ENCODE measurements at regions not wholly inside any gene's neighbourhood (a gene's known extent, or its start where the extent isn't known, plus 50 kb on each side); places are given as distances from the start of the nearest gene placed in this dataset.

DNA sequence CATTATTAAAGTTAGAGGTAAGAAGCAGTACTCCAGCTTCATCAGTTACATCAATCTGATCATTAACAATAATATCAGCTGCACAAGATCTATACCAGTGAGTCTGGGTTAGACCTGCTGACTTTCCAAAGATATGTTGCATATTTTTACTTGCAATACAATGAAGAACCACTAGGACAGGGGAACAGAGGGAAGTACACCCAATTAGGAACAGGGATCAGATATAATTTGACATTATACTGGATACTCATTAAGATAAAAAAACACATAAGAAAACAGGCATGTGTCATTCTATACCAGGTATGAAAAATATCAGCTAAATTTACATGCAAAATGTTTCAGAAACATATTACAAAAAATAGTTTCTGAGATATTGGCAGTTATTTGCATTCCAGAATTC lies 995.1 kb upstream of the DDX18 start:
- CTCF ChIA-PET, result no interaction called here

More for the DNA sequence above, 995.1 kb upstream of the DDX18 start:
- peaks cover 3% of the 10 kb centered on the region; the same call in 1 of the 2 replicates for H3K9me3 ChIP-seq (ENCODE audit: control insufficient read depth, insufficient read depth, low read length)
- no peak for DNase-seq
- H2AK5ac ChIP-seq (ENCODE audit: low read depth, low read length), result no peak overlapping the region
- H3K27me3 ChIP-seq (ENCODE audit: control insufficient read depth, insufficient read depth, low read length), result no peaks in the 10 kb centered on the region
- H3K9ac ChIP-seq (ENCODE audit: low read depth, low read length), result no peak overlapping the region
- H3K9me1 ChIP-seq (ENCODE audit: insufficient read depth, low read length), result no peaks in the 10 kb centered on the region
- no peak overlapping the region for H2BK120ac ChIP-seq (ENCODE audit: low read depth, low read length)
- no peak overlapping the region for H3K56ac ChIP-seq (ENCODE audit: extremely low read depth, insufficient read depth, low read length)
- no peak overlapping the region for H2AK9ac ChIP-seq (replicated peaks; ENCODE audit: low read depth, low read length, poor library complexity)
- no peak overlapping the region for H2BK5ac ChIP-seq (ENCODE audit: low read depth, low read length, poor library complexity, severe bottlenecking)
- dilution Hi-C loops (cut with HindIII; ENCODE audit: low sequenced_read_pairs, unreplicated experiment) (no loop called here), intact Hi-C loops (cut with micrococcal nuclease) (no loop called here), in situ Hi-C loops (cut with MboI; ENCODE audit: low sequenced_read_pairs) (no loop called here)
- no peaks in the 10 kb centered on the region for H4K20me1 ChIP-seq (ENCODE audit: insufficient read depth, low read length)
- H4K5ac ChIP-seq (ENCODE audit: low read depth, low read length), result no peak overlapping the region
- H3K4me1 ChIP-seq (ENCODE audit: control insufficient read depth, insufficient read depth, low read length), result no peaks in the 10 kb centered on the region
- TF ChIP-seq RFX5 (IDR thresholded peaks at IDR 0.05; ENCODE audit: low read depth, low read length) (no peak), MAZ (IDR thresholded peaks at IDR 0.05; ENCODE audit: borderline replicate concordance, low read depth, low read length) (no peak), CEBPB (IDR thresholded peaks at IDR 0.05; ENCODE audit: low read depth, low read length) (no peak), RCOR1 (IDR thresholded peaks at IDR 0.05; ENCODE audit: insufficient replicate concordance, low read length) (no peak), CHD1 (IDR thresholded peaks at IDR 0.05; ENCODE audit: low read depth, low read length) (no peak), RAD21 (IDR thresholded peaks at IDR 0.05; ENCODE audit: low read length) (no peak), MAFK (IDR thresholded peaks at IDR 0.05; ENCODE audit: low read depth, low read length) (no peak)
- TF ChIP-seq, protein P1, sequence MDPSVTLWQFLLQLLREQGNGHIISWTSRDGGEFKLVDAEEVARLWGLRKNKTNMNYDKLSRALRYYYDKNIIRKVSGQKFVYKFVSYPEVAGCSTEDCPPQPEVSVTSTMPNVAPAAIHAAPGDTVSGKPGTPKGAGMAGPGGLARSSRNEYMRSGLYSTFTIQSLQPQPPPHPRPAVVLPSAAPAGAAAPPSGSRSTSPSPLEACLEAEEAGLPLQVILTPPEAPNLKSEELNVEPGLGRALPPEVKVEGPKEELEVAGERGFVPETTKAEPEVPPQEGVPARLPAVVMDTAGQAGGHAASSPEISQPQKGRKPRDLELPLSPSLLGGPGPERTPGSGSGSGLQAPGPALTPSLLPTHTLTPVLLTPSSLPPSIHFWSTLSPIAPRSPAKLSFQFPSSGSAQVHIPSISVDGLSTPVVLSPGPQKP (IDR thresholded peaks at IDR 0.05; ENCODE audit: borderline replicate concordance, low read depth, low read length), result no peak
- H3K36me3 ChIP-seq (ENCODE audit: control insufficient read depth, insufficient read depth, low read length), result no peaks in the 10 kb centered on the region
- H3K14ac ChIP-seq (replicated peaks; ENCODE audit: low read depth, low read length), result no peak overlapping the region
- H4K8ac ChIP-seq (ENCODE audit: low read depth in 2 of 2, low read length in 2 of 2), result no peak overlapping the region
- H2BK15ac ChIP-seq (ENCODE audit: low read depth, low read length), result no peak overlapping the region
- no peak overlapping the region for H2AFZ ChIP-seq (replicated peaks; ENCODE audit: low read length, poor library complexity)
- ATAC-seq (ENCODE audit: low read depth), result no peak
- BruUV-seq (replicated peaks), result no TSS peak
- no peak overlapping the region for H3K4me3 ChIP-seq (ENCODE audit: insufficient read depth, low read depth, low read length)
- H3K79me1 ChIP-seq (ENCODE audit: low read depth in 1 of 2, low read length in 2 of 2), result no peaks in the 10 kb centered on the region
- H3K4ac ChIP-seq (ENCODE audit: low read depth, low read length), result no peak overlapping the region
- POLR2A ChIA-PET (ENCODE audit: unreplicated experiment), result no interaction called here
- no peak overlapping the region for H3K18ac ChIP-seq (ENCODE audit: low read depth, low read length)
- H2BK20ac ChIP-seq (ENCODE audit: low read depth, low read length), result no peak overlapping the region
- no peak overlapping the region for H3K4me2 ChIP-seq (ENCODE audit: low read depth, low read length)
- H4K91ac ChIP-seq (ENCODE audit: insufficient read depth, low read depth, low read length), result no peak overlapping the region
- no peak overlapping the region for H3K27ac ChIP-seq (ENCODE audit: insufficient read depth, low read length)
- H3K23ac ChIP-seq (ENCODE audit: low read depth, low read length), result no peak overlapping the region
